Endodermal cell (in vitro differentiated cells): ENCODE measurements at regions not wholly inside any gene's neighbourhood (a gene's known extent, or its start where the extent isn't known, plus 50 kb on each side); places are given as distances from the start of the nearest gene placed in this dataset.

ENCODE experiments used
- DNase-seq: peaks from one replicate; pipeline ENCODE4 v3.0.0-alpha.2; 2017
- H3K27ac ChIP-seq: 2 replicates; pipeline ENCODE4 v1.5.1; 2013; ENCODE audit warnings: mild to moderate bottlenecking, low read depth, low read length, moderate library complexity
- H3K27me3 ChIP-seq: 2 replicates; pipeline ENCODE4 v1.6.1; 2013; ENCODE audit warnings: mild to moderate bottlenecking, low read length, moderate library complexity; ENCODE audit not compliant: insufficient read depth, control insufficient read depth, poor library complexity, severe bottlenecking
- H3K36me3 ChIP-seq: 2 replicates; pipeline ENCODE4 v1.7.0; 2013; ENCODE audit warnings: mild to moderate bottlenecking, low read length, moderate library complexity; ENCODE audit not compliant: control insufficient read depth, insufficient read depth
- H3K4me1 ChIP-seq: one replicate; pipeline ENCODE4 v1.7.0; 2013; ENCODE audit warnings: low read length; ENCODE audit not compliant: control insufficient read depth, insufficient read depth
- H3K4me3 ChIP-seq: 2 replicates; pipeline ENCODE4 v1.5.1; 2013; ENCODE audit warnings: mild to moderate bottlenecking, low read length, moderate library complexity
- H3K9ac ChIP-seq: 2 replicates; pipeline ENCODE4 v1.6.1; 2013; ENCODE audit warnings: mild to moderate bottlenecking, low read length, moderate library complexity; ENCODE audit not compliant: poor library complexity, severe bottlenecking; ENCODE audit errors: extremely low read depth
- H3K9me3 ChIP-seq: 2 replicates; pipeline ENCODE4 v1.6.1; 2013; ENCODE audit warnings: mild to moderate bottlenecking, low read length, moderate library complexity; ENCODE audit not compliant: control insufficient read depth
- H3K27ac Mint-ChIP-seq: 2 replicates; pipeline ENCODE4 v1.8.0; 2020; ENCODE audit warnings: mixed read lengths
- H3K27me3 Mint-ChIP-seq: 2 replicates; pipeline ENCODE4 v1.8.0; 2021; ENCODE audit warnings: mild to moderate bottlenecking, mixed read lengths; ENCODE audit not compliant: insufficient read depth
- H3K36me3 Mint-ChIP-seq: 2 replicates; pipeline ENCODE4 v1.8.0; 2020; ENCODE audit warnings: low read depth, mixed read lengths
- H3K4me1 Mint-ChIP-seq: 2 replicates; pipeline ENCODE4 v1.8.0; 2020; ENCODE audit warnings: mixed read lengths
- H3K4me3 Mint-ChIP-seq: 2 replicates; pipeline ENCODE4 v1.8.0; 2020; ENCODE audit warnings: mild to moderate bottlenecking, moderate library complexity, mixed read lengths
- H3K9me3 Mint-ChIP-seq: 2 replicates; pipeline ENCODE4 v1.8.0; 2020; ENCODE audit warnings: mild to moderate bottlenecking, mixed read lengths
- WGBS, 2 experiments: methylation state at CpG; one replicate each; pipeline versions ENCODE4 v1.1.5 to v1.1.7; 2013; ENCODE audit warnings: missing lambda C conversion rate in 2 of 2, mixed read lengths in 1 of 2; ENCODE audit not compliant: insufficient coverage in 1 of 2, insufficient read length in 1 of 2; 5-methylcytosine and 5-hydroxymethylcytosine counted together
- TF ChIP-seq, protein P1 (sequence below): fragments of 200-600 bp; sonication (generic); conservative IDR thresholded peaks from 2 replicates; pipeline ENCODE4 v1.5.0; 2021; ENCODE audit warnings: antibody characterized with exemption, mild to moderate bottlenecking

DNA sequence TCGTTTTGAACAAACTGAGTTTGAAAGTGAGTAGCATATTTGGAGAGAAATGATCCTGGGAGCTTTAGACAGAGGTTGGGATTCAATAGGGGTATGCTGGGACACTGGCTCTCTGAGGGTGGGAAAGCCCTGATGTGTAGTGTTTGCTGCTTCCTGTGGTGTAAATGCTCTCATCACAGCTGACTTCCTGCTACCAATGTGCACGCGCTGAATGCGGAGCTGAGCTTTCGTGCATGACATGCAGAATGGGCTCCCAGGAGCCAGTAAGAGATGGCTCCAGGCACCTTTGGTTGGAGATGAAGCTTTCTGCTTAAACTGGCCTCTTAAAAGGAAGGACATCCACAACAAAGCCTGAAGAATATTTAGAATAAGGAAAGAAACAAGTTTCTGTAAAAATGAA, 224.1 kb upstream of the CCDC150 start:
- DNase-seq, result no peak
- TF ChIP-seq, protein P1, sequence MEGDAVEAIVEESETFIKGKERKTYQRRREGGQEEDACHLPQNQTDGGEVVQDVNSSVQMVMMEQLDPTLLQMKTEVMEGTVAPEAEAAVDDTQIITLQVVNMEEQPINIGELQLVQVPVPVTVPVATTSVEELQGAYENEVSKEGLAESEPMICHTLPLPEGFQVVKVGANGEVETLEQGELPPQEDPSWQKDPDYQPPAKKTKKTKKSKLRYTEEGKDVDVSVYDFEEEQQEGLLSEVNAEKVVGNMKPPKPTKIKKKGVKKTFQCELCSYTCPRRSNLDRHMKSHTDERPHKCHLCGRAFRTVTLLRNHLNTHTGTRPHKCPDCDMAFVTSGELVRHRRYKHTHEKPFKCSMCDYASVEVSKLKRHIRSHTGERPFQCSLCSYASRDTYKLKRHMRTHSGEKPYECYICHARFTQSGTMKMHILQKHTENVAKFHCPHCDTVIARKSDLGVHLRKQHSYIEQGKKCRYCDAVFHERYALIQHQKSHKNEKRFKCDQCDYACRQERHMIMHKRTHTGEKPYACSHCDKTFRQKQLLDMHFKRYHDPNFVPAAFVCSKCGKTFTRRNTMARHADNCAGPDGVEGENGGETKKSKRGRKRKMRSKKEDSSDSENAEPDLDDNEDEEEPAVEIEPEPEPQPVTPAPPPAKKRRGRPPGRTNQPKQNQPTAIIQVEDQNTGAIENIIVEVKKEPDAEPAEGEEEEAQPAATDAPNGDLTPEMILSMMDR, result no peak
- no peak overlapping the region for H3K27ac ChIP-seq
- no peaks in the 10 kb centered on the region for H3K9me3 ChIP-seq
- H3K27me3 Mint-ChIP-seq, result no peaks in the 10 kb centered on the region
- H3K4me1 Mint-ChIP-seq, result peaks cover 17% of the 10 kb centered on the region
- no peak overlapping the region for H3K4me3 Mint-ChIP-seq
- H3K27ac Mint-ChIP-seq, result no peak overlapping the region
- H3K4me1 ChIP-seq, result no peaks in the 10 kb centered on the region
- H3K36me3 Mint-ChIP-seq, result peaks cover 4% of the 10 kb centered on the region
- no peak overlapping the region for H3K4me3 ChIP-seq
- H3K27me3 ChIP-seq, result no peaks in the 10 kb centered on the region
- 75% methylated on average over 5 of the region's 5 CpGs for WGBS, 2 experiments
- H3K9ac ChIP-seq, result no peak overlapping the region
- no peaks in the 10 kb centered on the region for H3K9me3 Mint-ChIP-seq
- no peaks in the 10 kb centered on the region for H3K36me3 ChIP-seq

GRCh38 chr2:196420143-196420542, 219.4 kb upstream of the CCDC150 start:
- no peaks in the 10 kb centered on the region for H3K4me1 Mint-ChIP-seq
- no peaks in the 10 kb centered on the region for H3K36me3 ChIP-seq
- TF ChIP-seq, protein P1, result no peak
- no peaks in the 10 kb centered on the region for H3K9me3 Mint-ChIP-seq
- H3K27ac Mint-ChIP-seq, result no peak overlapping the region
- no peaks in the 10 kb centered on the region for H3K9me3 ChIP-seq
- H3K27ac ChIP-seq, result no peak overlapping the region
- no peak for DNase-seq
- no peak overlapping the region for H3K4me3 Mint-ChIP-seq
- peaks cover 4% of the 10 kb centered on the region for H3K36me3 Mint-ChIP-seq
- no peaks in the 10 kb centered on the region for H3K4me1 ChIP-seq
- no peaks in the 10 kb centered on the region for H3K27me3 Mint-ChIP-seq
- no peaks in the 10 kb centered on the region for H3K27me3 ChIP-seq
- no peak overlapping the region for H3K9ac ChIP-seq
- H3K4me3 ChIP-seq, result no peak overlapping the region
- 85 to 89% methylated on average over 3 of the region's 3 CpGs for WGBS, 2 experiments

- Histone ChIP-seq H3K27ac (no peak overlapping the region), H3K4me1 (no peaks in the 10 kb centered on the region), H3K4me3 (no peak overlapping the region), H3K9me3 (no peaks in the 10 kb centered on the region), H3K9ac (no peak overlapping the region), H3K27me3 (no peaks in the 10 kb centered on the region), H3K36me3 (no peaks in the 10 kb centered on the region)
- Mint-ChIP-seq H3K27ac (no peak overlapping the region), H3K9me3 (no peaks in the 10 kb centered on the region), H3K36me3 (peaks cover 10% of the 10 kb centered on the region), H3K27me3 (no peaks in the 10 kb centered on the region), H3K4me3 (no peak overlapping the region), H3K4me1 (peaks cover 3% of the 10 kb centered on the region)
- TF ChIP-seq, protein P1, result no peak
- 95 to 97% methylated on average over 3 of the region's 3 CpGs for WGBS, 2 experiments
- no peak for DNase-seq
These were observed 217.6 kb upstream of the CCDC150 start for GRCh38 chr2:196421880-196422279.
